Nucleus accumbens (tissue), 56 donors: ENCODE measurements at regions not wholly inside any gene's neighbourhood (a gene's known extent, or its start where the extent isn't known, plus 50 kb on each side); places are given as distances from the start of the nearest gene placed in this dataset.

Experiments
- DNase-seq, 56 donors: peaks; one replicate each; lab custom pipeline; 2025; lab: John Stamatoyannopoulos, UW

DNA sequence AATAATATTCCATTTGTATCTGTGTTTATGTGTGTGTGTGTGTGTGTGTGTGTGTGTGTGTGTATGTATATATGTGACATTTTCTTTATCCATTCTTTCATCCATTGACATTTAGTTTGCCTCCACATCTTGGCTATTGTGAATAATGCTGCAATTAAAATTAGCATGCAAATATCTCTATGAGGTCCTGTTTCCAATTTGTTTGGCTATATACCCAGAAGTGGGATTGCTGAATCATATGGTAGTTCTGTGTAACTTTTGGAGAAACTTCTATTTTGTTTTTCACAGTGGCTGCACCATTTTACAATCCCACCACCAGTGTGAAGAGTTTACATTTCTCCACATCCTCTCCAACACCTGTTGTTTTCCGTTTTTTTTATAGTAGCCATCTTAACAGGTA lies 53.1 kb downstream of the CH25H start:
- DNase-seq = no peak

DNA sequence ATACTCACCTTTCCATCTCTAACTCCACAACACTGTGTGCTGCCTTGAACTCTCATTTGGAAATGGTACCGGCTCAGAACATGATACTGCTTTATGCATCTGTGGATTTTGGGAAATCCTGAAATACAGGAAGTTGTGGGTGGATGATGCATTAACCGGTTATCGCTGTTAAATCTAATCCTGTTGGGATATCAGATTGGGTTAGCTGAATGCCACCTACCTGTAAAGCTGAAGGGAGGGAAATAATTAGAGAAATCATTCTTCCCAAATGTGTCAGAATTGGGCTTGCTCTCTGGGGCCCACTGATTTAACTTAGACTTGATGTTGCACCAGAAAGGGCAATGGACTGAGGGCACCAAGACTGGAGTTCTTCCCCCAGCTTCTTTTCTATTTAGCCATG lies 54.0 kb downstream of the CH25H start:
- DNase-seq = no peak

DNA sequence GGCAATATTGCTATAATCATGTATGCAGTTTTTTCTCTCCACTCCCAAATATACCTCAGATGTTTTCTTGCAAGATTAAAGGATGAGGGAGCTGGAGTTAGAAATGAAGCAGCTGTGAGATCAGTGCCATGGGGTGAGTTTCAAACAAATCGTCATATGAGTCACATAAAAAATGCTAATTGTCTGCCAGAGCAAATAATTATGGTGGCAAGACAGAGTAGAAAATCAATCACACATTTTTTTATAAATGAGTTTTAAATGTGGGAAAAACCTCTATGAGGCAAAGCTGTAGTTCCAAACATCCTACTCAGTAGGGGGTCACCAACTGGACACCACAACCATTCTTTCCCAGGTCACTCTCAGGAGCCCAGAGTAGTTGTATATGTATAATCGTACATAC lies 55.3 kb downstream of the CH25H start:
- DNase-seq = no peak

DNA sequence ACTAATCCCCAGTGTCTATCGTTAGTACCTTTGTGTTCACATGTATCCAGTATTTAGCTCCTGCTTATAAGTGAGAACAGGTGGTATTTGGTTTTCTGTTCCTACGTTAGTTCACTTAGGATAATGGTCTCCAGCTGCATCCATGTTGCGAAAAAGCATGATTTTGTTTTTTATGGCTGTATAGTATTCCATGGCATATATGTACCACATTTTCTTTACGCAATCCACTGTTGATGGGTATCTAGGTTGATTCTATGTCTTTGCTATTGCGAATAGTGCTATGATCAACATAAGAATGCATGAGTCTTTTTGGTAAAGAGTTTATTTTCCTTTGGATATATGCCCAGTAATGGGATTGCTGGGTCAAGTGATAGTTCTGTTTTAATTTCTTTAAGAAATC lies 59.1 kb downstream of the CH25H start:
- no peak for DNase-seq

DNA sequence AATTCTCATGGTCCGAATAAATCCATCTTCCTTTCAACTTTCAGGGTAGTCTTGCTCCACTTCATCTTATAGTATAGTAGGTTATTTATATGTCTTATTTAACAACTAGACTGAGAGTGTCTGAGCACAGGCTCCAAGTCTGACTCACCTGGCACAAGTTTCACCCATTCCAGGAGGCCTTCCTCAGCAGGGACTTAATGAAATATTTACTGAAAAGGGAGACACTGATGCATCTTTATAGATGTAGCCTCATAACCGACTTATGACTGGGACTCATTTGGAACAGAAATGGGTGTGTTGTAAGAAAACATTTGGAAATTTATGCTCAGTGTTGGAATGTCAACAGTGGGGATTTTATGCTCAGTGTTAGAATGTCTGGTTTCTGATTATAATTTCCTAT lies 59.9 kb downstream of the CH25H start:
- DNase-seq = no peak

DNA sequence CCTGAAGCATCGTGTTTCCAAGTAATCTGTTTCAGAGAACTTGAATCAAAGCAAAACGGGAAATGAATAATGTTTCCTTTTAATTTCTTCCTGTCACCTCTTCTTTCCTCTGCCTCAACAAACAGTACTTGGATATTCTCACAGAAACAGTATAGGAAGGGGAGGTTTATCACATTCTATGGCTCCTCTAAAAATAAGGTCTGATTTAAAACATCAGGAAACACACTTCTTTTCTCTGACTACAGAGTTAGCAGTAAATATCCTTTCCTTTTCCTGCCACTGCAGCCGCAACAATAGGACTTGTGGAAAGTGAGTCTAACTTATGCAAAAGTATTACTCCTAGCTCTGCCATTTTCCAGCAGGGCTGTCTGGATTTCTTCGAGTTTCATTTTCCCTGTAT lies 62.3 kb downstream of the CH25H start:
- DNase-seq = no peak

DNA sequence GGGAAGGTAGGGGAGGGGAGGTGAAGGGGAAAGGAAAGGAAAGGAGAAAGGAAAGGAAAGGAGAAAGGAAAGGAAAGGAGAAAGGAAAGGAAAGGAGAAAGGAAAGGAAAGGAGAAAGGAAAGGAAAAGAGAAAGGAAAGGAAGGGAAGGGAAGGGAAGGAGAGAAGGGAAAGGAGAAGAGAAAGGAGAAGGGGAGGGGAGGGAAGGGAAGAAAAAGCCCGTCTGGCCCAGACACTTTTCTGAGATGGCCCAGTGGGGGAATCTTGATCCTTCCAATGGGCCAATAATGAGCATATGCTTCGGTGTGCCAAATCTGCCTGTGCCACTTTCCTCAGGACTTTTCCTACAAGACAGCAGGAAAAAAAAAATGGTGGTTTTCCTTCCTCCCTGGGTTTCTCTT lies 64.5 kb downstream of the CH25H start:
- DNase-seq = no peak

DNA sequence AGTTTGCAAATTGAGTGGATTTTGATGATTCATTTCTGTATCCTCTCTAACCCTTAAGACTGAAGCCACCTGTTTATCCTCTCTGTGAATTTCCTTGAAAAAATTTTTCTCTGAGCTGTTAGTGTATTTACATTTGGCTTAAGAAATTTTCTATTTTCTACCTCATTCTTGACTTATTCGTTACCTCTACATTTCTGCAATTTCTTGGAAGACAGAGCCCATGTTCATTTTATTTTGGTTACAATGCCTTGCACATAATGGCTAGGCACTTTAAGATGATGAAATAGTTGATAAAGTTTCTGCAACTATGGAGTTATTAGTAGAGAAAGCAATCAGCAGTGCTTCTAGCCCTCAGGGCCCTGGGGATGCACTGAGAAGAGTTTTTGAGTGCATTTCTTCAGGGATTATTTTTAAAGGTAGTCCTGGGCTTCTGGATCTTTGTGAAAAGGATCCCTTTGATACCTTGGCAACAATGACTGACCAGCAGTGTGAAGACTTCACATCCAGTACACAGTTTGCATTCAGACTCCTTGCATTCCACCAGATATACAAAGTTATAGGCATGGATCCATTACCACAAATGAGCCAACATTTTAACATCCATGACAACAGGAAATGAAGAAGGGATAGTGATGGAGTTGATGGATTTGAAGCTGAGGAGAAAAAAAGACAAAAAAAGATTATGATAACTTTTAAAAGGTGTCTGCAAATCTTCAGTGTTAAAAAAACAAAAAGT lies 68.2 kb downstream of the CH25H start:
- DNase-seq = no peak

DNA sequence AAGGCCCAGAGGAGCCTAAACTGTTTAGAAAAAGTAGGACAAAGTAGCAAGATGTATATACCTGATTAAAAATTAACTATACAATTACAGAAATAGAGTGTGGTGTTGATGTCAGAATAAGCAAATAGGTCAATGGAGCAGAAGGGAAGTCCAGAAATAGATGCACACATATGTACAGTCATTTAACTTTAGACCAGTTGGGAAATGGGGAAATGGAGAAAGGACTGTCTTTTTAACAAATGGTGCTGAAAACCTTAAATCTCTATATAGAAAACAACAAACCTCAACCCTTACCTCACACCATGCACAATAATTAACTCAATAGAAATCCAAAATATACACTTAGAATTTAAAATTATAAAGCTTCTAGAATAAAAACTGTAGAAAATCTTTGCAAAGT lies 72.2 kb downstream of the CH25H start:
- DNase-seq = no peak

DNA sequence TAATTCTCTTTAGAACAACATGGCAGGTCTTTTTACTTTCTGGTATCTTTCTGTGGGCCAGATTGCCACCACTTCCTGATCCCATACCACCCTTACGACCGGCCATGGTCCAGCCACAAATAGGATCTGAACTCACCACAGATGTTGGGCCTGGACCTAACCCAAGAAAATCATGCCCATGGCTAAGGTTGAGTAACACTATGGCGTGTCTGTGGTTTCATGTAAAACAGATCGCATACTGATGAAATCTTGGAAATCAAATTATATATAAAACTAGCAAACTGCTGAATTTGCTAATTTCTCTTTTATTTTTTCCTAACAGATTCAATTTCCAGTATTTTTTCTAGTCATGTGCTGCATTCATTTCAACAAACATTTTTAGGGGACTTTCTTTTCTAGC lies 77.2 kb downstream of the CH25H start:
- DNase-seq = peak in 7 of 56 donors; percentile 2 to 16 (median 7)

DNA sequence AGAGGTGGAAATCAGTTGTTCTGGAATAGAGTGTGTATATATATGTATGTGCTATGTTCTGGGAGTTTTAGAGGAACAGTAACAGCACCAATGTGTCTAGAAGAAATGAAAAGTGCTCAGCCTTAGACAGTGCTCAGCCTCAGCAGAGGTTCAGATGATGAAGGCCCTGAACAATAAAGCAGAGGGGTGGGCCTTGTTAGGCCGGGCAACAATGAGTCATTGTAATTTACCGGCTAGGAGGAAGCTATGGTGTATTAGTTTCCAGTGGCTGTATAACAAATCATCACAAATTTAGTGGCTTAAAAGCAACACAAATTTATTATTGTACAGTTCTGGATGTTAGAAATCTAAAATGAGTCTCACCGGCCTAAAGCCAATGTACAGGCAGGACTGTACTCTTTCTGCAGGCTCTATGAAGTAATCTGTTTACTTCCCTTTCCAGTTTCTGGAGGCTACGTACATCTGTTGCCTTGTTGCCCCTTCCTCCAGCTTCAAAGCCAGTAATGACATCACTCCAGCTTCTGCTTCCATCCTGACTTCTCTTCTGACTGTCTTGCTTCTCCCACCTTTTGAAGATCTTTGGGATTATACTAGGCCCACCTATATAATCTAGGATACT lies 84.6 kb downstream of the CH25H start:
- no peak for DNase-seq

DNA sequence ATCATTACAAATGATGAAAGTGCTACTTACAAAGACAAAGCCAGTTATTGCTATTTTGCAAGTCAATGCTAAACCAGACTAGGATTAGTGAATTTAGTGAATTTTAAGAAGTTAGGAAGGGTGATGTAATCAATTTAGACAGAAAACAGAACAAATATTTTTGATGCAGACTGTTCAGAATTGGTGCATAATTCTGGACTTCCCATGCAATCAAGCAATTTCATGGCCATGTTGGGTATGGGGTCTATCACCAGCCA lies 85.4 kb downstream of the CH25H start:
- no peak for DNase-seq

DNA sequence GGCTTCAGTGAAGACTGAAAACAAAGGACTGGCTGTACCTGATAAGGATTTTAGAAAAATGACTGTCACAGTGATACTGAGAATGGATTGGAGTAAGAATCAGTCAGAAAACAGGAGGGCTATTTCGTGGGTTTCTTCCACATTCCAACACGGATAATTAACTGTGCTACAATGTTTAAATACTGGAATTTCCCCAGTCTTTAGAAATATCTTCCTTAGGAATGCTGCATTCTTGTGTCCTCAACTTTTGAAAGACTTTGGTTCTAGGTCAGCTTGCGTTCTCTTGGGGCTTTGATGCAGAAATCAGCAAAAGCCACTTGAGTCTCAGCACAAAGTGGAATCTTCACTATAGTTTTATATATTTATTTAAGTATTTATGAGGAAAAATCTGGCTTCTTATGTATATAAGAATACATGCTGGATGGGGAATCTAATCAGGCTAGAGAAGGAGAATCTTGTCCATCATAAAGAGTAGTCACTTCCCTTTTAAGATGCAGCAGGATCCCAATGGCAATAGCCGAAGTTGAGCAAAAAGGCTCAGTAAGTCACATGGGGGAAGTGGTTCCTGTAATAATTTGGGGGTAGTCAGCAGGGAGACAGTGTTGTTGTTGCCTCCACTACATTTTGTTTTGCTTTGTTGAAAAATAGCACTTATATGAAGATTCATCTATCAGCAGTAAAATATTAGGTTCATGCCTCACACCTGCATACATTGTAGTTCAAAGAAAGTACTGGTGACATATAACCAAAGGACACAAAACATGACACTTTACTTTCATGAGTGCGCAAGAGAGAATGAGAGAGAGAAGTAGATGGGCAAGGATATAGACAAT lies 86.0 kb downstream of the CH25H start:
- DNase-seq = no peak

DNA sequence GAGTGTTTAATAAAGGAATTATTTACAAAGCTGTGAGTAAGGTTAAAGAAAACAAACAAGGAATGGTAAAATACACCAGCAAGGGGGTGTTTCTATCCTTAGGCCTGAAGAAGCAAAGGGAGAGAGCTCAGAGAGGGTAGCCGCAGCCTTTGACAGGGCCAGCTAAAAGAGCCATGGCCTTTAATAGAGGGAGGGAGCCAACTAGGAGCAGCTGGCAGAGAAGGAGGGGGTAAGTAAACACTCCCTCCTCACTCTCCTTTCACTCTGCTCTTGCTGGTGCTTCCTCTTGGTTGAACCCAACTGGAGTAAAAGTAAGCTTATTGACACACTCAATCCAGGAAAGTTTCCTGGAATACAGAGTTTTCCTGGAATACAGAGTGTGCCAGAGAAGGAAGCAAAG lies 87.5 kb downstream of the CH25H start:
- no peak for DNase-seq

DNA sequence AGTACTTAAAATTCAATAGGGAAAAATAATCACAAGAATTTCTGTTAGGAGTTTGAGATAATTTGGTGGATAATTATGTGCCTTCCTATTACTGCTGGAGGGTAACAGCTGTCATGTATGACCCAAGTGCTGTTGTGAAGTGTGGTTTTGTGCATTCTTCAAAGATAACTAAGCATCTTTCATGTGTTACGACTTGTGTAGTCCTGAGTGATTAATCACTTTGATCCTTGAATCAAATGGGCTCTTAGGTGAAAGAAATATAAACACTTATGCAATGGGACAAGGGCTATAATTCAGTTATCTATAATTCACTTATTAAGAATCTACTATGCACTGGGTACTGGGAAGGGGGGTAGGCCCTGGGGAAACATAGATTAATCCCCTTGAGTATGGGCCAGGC lies 89.0 kb downstream of the CH25H start:
- no peak for DNase-seq

DNA sequence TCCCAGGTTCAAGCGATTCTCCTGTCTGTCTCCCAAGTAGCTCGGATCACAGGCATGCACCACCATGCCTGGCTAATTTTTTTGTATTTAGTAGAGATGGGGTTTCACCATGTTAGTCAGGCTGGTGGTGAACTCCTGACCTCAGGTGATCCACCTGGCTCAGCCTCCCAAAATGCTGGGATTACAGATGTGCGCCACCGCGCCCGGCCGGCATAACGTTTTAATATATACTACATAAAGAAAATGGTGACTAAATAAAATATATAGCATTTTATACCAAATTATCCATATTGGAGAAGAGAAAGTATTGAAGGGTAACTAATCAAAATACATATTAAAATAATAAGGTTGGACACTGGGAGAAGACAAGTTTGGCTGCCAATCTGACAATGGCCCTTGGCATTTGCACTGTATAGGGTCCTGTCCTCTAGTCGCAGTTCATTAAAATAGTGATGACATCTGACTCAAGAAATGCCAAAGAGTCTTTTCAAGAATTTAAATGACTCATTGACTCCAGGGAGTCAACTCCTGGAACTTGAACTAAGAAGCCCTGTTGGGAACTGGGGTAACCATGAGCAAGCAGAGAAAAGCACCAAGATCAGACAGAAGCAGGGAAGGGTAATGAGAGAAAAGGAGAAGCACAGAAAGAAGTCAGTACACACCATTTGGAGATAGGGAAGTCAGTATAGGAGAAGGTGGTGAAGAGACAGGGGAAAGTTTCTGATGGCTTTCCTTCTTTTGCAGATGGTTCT lies 91.1 kb downstream of the CH25H start:
- no peak for DNase-seq

DNA sequence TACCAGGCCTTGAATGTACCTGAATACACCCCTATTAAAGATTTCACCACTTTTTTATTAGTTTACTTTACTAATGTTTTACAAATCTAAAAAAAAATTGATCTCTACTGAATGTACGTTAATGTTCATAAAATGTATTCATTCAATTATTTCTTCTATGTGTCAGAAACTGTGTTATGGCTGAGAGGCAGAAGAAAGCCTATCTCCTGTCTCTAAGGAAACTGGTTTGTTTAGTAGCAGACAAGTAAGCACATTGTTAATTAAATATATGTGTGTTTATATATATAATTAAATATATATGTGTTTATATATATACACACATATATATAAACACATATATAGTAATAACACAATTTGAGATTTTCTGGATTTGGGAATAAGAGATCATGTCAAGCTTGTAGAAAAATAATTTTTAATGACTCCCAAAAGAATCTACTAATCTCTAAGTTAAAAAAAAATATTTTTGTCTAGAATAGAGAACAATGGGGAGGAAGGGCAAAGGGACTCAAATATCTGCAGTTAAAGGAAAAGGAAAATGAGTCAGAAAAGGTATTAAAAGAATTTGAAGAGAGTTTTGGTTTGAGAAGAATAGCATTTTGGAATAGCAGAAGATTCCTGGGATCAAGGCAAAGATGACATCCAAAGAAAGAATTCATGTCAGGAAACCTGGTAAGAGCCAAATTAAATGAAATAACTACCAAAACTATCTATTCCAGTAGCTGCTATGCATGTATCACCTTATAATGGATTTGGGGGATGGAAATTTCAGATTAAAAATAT lies 92.1 kb downstream of the CH25H start:
- DNase-seq = no peak

DNA sequence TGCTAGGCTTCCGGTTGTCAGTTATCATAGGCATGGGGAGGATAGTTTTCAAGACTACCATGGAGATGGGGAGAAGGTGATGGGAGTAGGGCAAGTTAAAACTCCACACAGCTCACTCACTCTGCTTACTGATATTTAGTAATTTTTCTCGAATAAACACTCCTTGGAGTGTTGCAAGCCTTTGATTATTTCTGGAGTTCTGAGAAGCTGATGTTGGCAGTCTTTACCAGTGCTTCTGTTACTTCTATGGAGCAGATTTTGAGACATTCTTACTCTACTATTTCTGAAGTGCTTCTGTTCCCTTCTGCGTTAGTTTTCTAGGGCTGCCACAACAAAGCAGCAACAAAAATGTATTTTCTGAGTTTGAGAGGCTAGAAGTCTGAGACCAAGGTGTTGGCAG lies 104.4 kb downstream of the CH25H start:
- DNase-seq = no peak

DNA sequence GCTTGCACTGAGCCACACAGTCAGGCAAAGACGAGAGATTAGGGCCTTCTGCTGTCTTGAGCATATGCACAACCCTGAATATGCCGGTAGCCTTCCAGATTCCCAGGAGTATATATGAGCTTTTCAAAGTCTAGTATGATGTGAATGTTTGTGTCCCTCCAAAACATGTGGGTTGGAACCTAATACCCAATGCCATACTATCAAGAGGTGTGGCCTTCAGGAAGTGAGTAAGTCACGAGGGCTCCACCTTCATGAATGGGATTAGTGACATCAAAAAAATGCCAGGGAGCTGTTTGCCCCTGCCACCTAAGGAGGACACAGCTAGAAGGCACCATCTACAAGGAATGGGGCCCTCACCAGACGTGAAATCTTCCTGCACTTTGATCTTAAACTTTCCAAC lies 105.2 kb downstream of the CH25H start:
- DNase-seq = no peak

DNA sequence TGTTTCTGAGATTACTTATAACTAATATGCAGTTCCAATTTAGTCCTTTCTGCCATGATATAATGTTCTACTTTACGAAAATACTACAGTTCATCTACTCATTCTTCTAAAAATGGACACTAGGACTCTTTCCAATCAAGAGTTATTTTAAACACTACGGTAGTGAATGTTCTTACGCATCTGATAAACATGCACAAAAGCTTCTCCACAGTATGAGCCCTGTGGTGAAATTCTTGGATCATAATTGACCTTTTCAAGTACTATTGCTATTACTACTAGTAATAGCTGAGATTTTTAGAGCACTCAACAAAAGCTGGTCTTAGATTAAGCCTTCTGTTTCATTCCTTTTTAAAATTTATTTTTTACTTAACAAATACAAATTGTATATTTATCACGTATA lies 106.4 kb downstream of the CH25H start:
- DNase-seq = no peak

DNA sequence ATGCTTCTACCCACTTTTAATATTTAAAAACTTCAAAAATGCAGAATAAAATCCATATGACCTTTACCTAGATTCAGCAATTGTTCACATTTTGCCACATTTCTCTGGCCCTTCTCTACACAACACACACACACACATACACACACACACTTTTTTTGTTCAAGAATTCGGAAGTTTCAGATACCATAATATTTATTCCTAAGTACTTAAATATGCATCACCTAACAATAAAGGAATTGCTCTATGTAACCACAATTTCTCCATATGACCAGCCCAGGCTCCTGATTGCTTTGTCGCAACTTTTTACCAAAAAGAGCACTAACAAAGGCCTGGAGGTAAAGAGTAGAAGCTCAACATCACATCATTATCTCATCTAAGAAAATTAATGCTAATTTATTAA lies 106.6 kb downstream of the FAS start:
- DNase-seq = no peak
